Activated CD8-positive, alpha-beta memory T cell treated with anti-CD3 and anti-CD28 coated beads for 24 hours (primary cell): ENCODE measurements at regions not wholly inside any gene's neighbourhood (a gene's known extent, or its start where the extent isn't known, plus 50 kb on each side); places are given as distances from the start of the nearest gene placed in this dataset.
"Not testable (repeated sequence)": the region's sequence is repeated elsewhere in the genome, so short reads cannot be mapped to it uniquely, and the experiment has no call there.

Experiments
- DNase-seq: peaks from one replicate; pipeline ENCODE4 v3.0.0-alpha.2; 2020

- DNase-seq: not testable (repeated sequence)
Observed at GRCh38 chr9:108393481-108394001, 462.2 kb downstream of the ACTL7B start.

- no peak for DNase-seq
Observed at GRCh38 chr9:108392877-108393276, 462.9 kb downstream of the ACTL7B start.

GRCh38 chr9:108389056-108389455, 466.7 kb downstream of the ACTL7B start:
- no peak for DNase-seq

GRCh38 chr9:108386859-108387384, 468.9 kb downstream of the ACTL7B start:
- DNase-seq: no peak

GRCh38 chr9:108386032-108386431, 469.8 kb downstream of the ACTL7B start:
- no peak for DNase-seq

- no peak for DNase-seq
Observed at GRCh38 chr9:108383796-108384195, 472.0 kb downstream of the ACTL7B start.

GRCh38 chr9:108382310-108382709, 473.5 kb downstream of the ACTL7B start:
- DNase-seq: no peak

- DNase-seq: no peak
Observed at GRCh38 chr9:108377881-108378280, 477.9 kb downstream of the ACTL7B start.

- DNase-seq: no peak
Observed at GRCh38 chr9:108377382-108377781, 478.4 kb downstream of the ACTL7B start.

- DNase-seq: no peak
Observed at GRCh38 chr9:108376140-108376539, 479.6 kb downstream of the ACTL7B start.

- no peak for DNase-seq
Observed at GRCh38 chr9:108374626-108375025, 481.2 kb downstream of the ACTL7B start.

GRCh38 chr9:108367188-108367587, 488.6 kb downstream of the ACTL7B start:
- DNase-seq: no peak

- DNase-seq: no peak
Observed at GRCh38 chr9:108363311-108363710, 492.5 kb downstream of the ACTL7B start.

- DNase-seq: no peak
Observed at GRCh38 chr9:108360304-108360703, 495.5 kb downstream of the ACTL7B start.

- DNase-seq: no peak
Observed at GRCh38 chr9:108356806-108357205, 499.0 kb downstream of the ACTL7B start.

- DNase-seq: no peak
Observed at GRCh38 chr9:108351571-108351970, 504.2 kb downstream of the ACTL7B start.

- DNase-seq: no peak
Observed at GRCh38 chr9:108347463-108348188, 508.2 kb downstream of the ACTL7B start.

- no peak for DNase-seq
Observed at GRCh38 chr9:108345826-108346225, 510.0 kb downstream of the ACTL7B start.

GRCh38 chr9:108339251-108339650, 516.5 kb downstream of the ACTL7B start:
- DNase-seq: no peak

- no peak for DNase-seq
Observed at GRCh38 chr9:108336575-108336974, 519.2 kb downstream of the ACTL7B start.

GRCh38 chr9:108333530-108333983, 522.2 kb downstream of the ACTL7B start:
- no peak for DNase-seq

GRCh38 chr9:108331596-108331995, 524.2 kb downstream of the ACTL7B start:
- DNase-seq: no peak

GRCh38 chr9:108325406-108325805, 530.4 kb downstream of the ACTL7B start:
- no peak for DNase-seq

- DNase-seq: no peak
Observed at GRCh38 chr9:108323615-108324014, 532.2 kb downstream of the ACTL7B start.
